HCT116 (cell line): ENCODE measurements at regions not wholly inside any gene's neighbourhood (a gene's known extent, or its start where the extent isn't known, plus 50 kb on each side); places are given as distances from the start of the nearest gene placed in this dataset.
"Not testable (repeated sequence)": the region's sequence is repeated elsewhere in the genome, so short reads cannot be mapped to it uniquely, and the experiment has no call there.

ENCODE experiments used
- ATAC-seq: fragments of 200-7000 bp; cut with Tn5 transposase; 2 replicates; pipeline ENCODE4 v1.9.1; 2020; ENCODE audit warnings: mild to moderate bottlenecking, moderate library complexity
- BruUV-seq: library from RNA; stranded (reverse); fragments of 400-500 nt; replicated peaks from 2 replicates; lab custom pipeline; 2021; lab: Mats Ljungman, UMichigan
- CTCF ChIA-PET: fragments of 300-600 bp; sonication (Branson Sonifier 250); formaldehyde crosslinking; loops from one replicate; lab custom pipeline; 2021; ENCODE audit warnings: antibody characterized with exemption; lab: Charles Lee
- POLR2A ChIA-PET: fragments of 300-600, 350-600 bp; sonication (Branson Sonifier 250); formaldehyde crosslinking; loops from one replicate; lab custom pipeline; 2021; ENCODE audit warnings: antibody characterized with exemption; lab: Charles Lee
- RAD21 ChIA-PET, 2 experiments: fragments of 300-600 bp; sonication (Branson Sonifier 250); formaldehyde crosslinking; loops; one replicate each; lab custom pipeline; 2023; ENCODE audit warnings: low total read pairs in 2 of 2; ENCODE audit not compliant: uncharacterized antibody in 2 of 2, unreplicated experiment in 2 of 2, low non-redundant PET in 1 of 2; lab: Charles Lee
- DNase-seq: peaks from one replicate; pipeline ENCODE4 v3.0.0-alpha.2; 2010; ENCODE audit warnings: low read depth, low spot score
- H2AFZ ChIP-seq: fragments of 200-600 bp; shearing (Covaris generic), sonication (generic); 2 replicates; pipeline ENCODE4 v1.6.1; 2017; ENCODE audit warnings: low read depth, mixed run types, mixed read lengths, antibody characterized with exemption, low read length; ENCODE audit not compliant: poor library complexity, severe bottlenecking
- H3K27ac ChIP-seq: 2 replicates; pipeline ENCODE4 v1.5.1; 2012; ENCODE audit warnings: low read depth, low read length
- H3K27me3 ChIP-seq: fragments of 200-600 bp; sonication (generic); 2 replicates; pipeline ENCODE4 v1.6.1; 2016; ENCODE audit warnings: mixed run types, low read length, mixed read lengths; ENCODE audit not compliant: insufficient read depth
- H3K36me3 ChIP-seq, 2 experiments: fragments of 200-500 bp in 1 of 2; fragments of 200-600 bp in 1 of 2; sonication (Bioruptor generic) in 1 of 2; sonication (generic) in 1 of 2; 2 replicates each; pipeline versions ENCODE4 v1.5.1 to v1.6.1; 2014 to 2016; ENCODE audit warnings: low read length in 2 of 2, inconsistent platforms in 1 of 2, mixed read lengths in 1 of 2, mixed run types in 1 of 2; ENCODE audit not compliant: insufficient read depth in 2 of 2, control insufficient read depth in 1 of 2
- H3K4me1 ChIP-seq, 2 experiments: fragments of 200-600 bp in 1 of 2; sonication (generic) in 1 of 2; 2 replicates each; pipeline versions ENCODE4 v1.5.1 to v1.6.1; 2012 to 2017; ENCODE audit warnings: low read length in 2 of 2, inconsistent platforms in 1 of 2, mild to moderate bottlenecking in 1 of 2, mixed read lengths in 1 of 2, mixed run types in 1 of 2, moderate library complexity in 1 of 2; ENCODE audit not compliant: insufficient read depth in 2 of 2, control insufficient read depth in 1 of 2
- H3K4me2 ChIP-seq: fragments of 200-600 bp; sonication (generic); 2 replicates; pipeline ENCODE4 v1.6.1; 2017; ENCODE audit warnings: mixed run types, low read length, mixed read lengths
- H3K4me3 ChIP-seq, 2 experiments: fragments of 200-600 bp in 1 of 2; sonication (generic) in 1 of 2; replicated peaks in 1 of 2; 2 replicates each; pipeline ENCODE4 v1.5.1; 2011 to 2016; ENCODE audit warnings: low read length in 2 of 2, control low read depth in 1 of 2, low read depth in 1 of 2, mild to moderate bottlenecking in 1 of 2, mixed read lengths in 1 of 2, mixed run types in 1 of 2
- H3K79me2 ChIP-seq: fragments of 200-600 bp; sonication (generic); 2 replicates; pipeline ENCODE4 v1.6.1; 2017; ENCODE audit warnings: mild to moderate bottlenecking, mixed run types, low read length, moderate library complexity, mixed read lengths; ENCODE audit not compliant: insufficient read depth
- H3K9ac ChIP-seq: fragments of 200-600 bp; sonication (generic); 2 replicates; pipeline ENCODE4 v1.6.1; 2016; ENCODE audit warnings: low read length, mixed read lengths
- H3K9me2 ChIP-seq: fragments of 200-600 bp; sonication (generic), shearing (Covaris generic); 2 replicates; pipeline ENCODE4 v1.6.1; 2017; ENCODE audit warnings: mixed run types, mild to moderate bottlenecking, moderate library complexity; ENCODE audit not compliant: insufficient read depth
- H3K9me3 ChIP-seq, 2 experiments: fragments of 200-500 bp in 1 of 2; fragments of 200-600 bp in 1 of 2; sonication (Bioruptor generic) in 1 of 2; sonication (generic) in 1 of 2; 2 replicates each; pipeline ENCODE4 v1.6.1; 2014 to 2017; ENCODE audit warnings: low read length in 2 of 2, mixed read lengths in 2 of 2, inconsistent platforms in 1 of 2, low read depth in 1 of 2, mild to moderate bottlenecking in 1 of 2, mixed run types in 1 of 2, moderate library complexity in 1 of 2; ENCODE audit not compliant: control insufficient read depth in 1 of 2, insufficient read depth in 1 of 2
- H4K20me1 ChIP-seq: fragments of 200-600 bp; sonication (generic), shearing (Covaris generic); 2 replicates; pipeline ENCODE4 v1.6.1; 2017; ENCODE audit warnings: mixed run types, mild to moderate bottlenecking, moderate library complexity; ENCODE audit not compliant: insufficient read depth
- CBX3 ChIP-seq: IDR thresholded peaks from 2 replicates; pipeline ENCODE4 v1.6.1; 2012; ENCODE audit warnings: low read depth
- EGR1 ChIP-seq: IDR thresholded peaks from 2 replicates; pipeline ENCODE4 v1.6.1; 2012; ENCODE audit warnings: low read depth
- ELF1 ChIP-seq: IDR thresholded peaks from 2 replicates; pipeline ENCODE4 v1.6.1; 2012; ENCODE audit warnings: low read depth, borderline replicate concordance
- EZH2 ChIP-seq: fragments of 200-600 bp; sonication (generic); IDR thresholded peaks from 2 replicates; pipeline ENCODE4 v1.6.1; 2017; ENCODE audit warnings: antibody characterized with exemption, mixed run types
- EZH2phosphoT487 ChIP-seq: fragments of 200-600 bp; IDR thresholded peaks from 2 replicates; pipeline ENCODE4 v1.6.1; 2018; ENCODE audit warnings: antibody characterized with exemption, borderline replicate concordance
- FOSL1 ChIP-seq: IDR thresholded peaks from 2 replicates; pipeline ENCODE4 v1.6.1; 2012; ENCODE audit warnings: low read depth
- JUND ChIP-seq: IDR thresholded peaks from 2 replicates; pipeline ENCODE4 v1.6.1; 2012
- POLR2A ChIP-seq: IDR thresholded peaks from 2 replicates; pipeline ENCODE4 v1.7.0; 2011; ENCODE audit warnings: borderline replicate concordance; ENCODE audit not compliant: insufficient read depth, insufficient read length; ENCODE audit errors: extremely low read depth
- POLR2AphosphoS5 ChIP-seq: IDR thresholded peaks from 2 replicates; pipeline ENCODE4 v1.6.1; 2011; ENCODE audit warnings: mild to moderate bottlenecking, low read depth, low read length, moderate library complexity
- RAD21 ChIP-seq: IDR thresholded peaks from 2 replicates; pipeline ENCODE4 v1.6.1; 2012; ENCODE audit warnings: low read depth, mild to moderate bottlenecking
- SIN3A ChIP-seq: IDR thresholded peaks from 2 replicates; pipeline ENCODE4 v1.6.1; 2012; ENCODE audit warnings: low read depth
- SRF ChIP-seq: IDR thresholded peaks from 2 replicates; pipeline ENCODE4 v1.6.1; 2012; ENCODE audit warnings: low read depth
- TCF7L2 ChIP-seq: IDR thresholded peaks from 2 replicates; pipeline ENCODE4 v1.7.0; 2011; ENCODE audit warnings: borderline replicate concordance, inconsistent platforms; ENCODE audit not compliant: insufficient read depth, insufficient read length; ENCODE audit errors: extremely low read depth
- YY1 ChIP-seq: IDR thresholded peaks from 2 replicates; pipeline ENCODE4 v1.6.1; 2011; ENCODE audit warnings: low read length, low read depth, moderate library complexity, mild to moderate bottlenecking; ENCODE audit not compliant: insufficient replicate concordance; ENCODE audit errors: extremely low read depth
- ZFX ChIP-seq: fragments of 450-650 bp; IDR thresholded peaks from 2 replicates; pipeline ENCODE4 v1.6.1; 2017
- intact Hi-C: fragments of 100-400 bp; cut with micrococcal nuclease; formaldehyde crosslinking; loops from 2 replicates; pipeline ENCODE4 v1.10.0; 2022
- TF ChIP-seq, protein P1 (sequence below): IDR thresholded peaks from 2 replicates; pipeline ENCODE4 v1.6.1; 2012
- TF ChIP-seq, protein P2 (sequence below): IDR thresholded peaks from 2 replicates; pipeline ENCODE4 v1.6.1; 2012

DNA sequence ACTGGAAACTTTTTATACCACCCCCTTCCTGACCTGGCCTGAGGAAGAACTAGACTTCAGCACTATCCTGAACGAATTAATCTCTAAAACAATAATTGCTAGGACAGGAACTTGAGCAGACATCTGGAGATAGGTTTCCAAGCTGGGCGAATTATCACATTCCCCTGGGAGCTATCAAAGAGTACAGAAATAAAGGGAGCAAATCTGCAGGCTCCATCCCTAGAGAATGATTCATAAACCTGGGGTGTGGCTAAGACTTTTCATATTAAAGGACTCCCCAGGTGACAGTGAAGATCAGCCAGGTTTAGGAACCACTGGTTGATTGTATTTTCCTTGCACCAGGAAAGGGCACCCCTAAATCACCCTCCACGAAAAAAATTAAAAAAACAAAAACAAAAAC lies 105.6 kb upstream of the NOL4 start:
- no peak overlapping the region for H3K27ac ChIP-seq
- CTCF ChIA-PET = no interaction called here

DNA sequence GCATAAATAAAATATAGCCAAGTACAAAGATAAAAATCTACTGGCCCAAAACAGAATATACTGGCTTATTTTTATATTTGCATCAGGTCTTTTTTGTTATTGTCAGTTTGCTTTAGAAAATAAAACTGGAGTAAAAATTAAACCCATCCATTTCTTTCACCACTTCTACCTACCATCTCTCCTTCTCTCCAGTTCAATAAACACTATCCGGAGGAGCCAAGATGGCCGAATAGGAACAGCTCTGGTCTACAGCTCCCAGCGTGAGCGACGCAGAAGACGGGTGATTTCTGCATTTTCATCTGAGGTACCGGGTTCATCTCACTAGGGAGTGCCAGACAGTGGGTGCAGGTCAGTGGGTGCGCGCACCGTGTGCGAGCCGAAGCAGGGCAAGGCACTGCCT lies 106.2 kb upstream of the NOL4 start:
- H3K4me1 ChIP-seq, intact Hi-C loops, H3K9me2 ChIP-seq, BruUV-seq, CTCF ChIA-PET, H3K4me3 ChIP-seq, H3K9me3 ChIP-seq, H3K4me2 ChIP-seq, RAD21 ChIA-PET, DNase-seq, H3K27ac ChIP-seq, H3K36me3 ChIP-seq, H4K20me1 ChIP-seq, H3K27me3 ChIP-seq, ATAC-seq, H3K79me2 ChIP-seq, H3K9ac ChIP-seq, POLR2A ChIA-PET, H2AFZ ChIP-seq: not testable (repeated sequence)

More for the DNA sequence above, 105.6 kb upstream of the NOL4 start:
- Histone ChIP-seq H2AFZ (no peak overlapping the region), H3K27me3 (no peaks in the 10 kb centered on the region), H3K4me3 (no peak overlapping the region), H3K9me3 (no peaks in the 10 kb centered on the region; a peak in 1 of 4 replicates), H3K9me2 (no peaks in the 10 kb centered on the region), H3K9ac (no peak overlapping the region), H3K79me2 (no peaks in the 10 kb centered on the region), H3K4me1 (no peaks in the 10 kb centered on the region), H4K20me1 (no peaks in the 10 kb centered on the region), H3K4me2 (no peak overlapping the region), H3K36me3 (no peaks in the 10 kb centered on the region)
- DNase-seq (no peak), ATAC-seq (no peak)
- TF ChIP-seq FOSL1 (no peak), TCF7L2 (no peak), YY1 (no peak), JUND (no peak), POLR2A (no peak), ZFX (no peak), SIN3A (no peak), CBX3 (no peak), EZH2phosphoT487 (no peak), RAD21 (no peak), ELF1 (no peak), EGR1 (no peak), SRF (no peak), POLR2AphosphoS5 (no peak), EZH2 (no peak)
- TF ChIP-seq, protein P1, sequence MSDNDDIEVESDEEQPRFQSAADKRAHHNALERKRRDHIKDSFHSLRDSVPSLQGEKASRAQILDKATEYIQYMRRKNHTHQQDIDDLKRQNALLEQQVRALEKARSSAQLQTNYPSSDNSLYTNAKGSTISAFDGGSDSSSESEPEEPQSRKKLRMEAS = no peak
- TF ChIP-seq, protein P2, sequence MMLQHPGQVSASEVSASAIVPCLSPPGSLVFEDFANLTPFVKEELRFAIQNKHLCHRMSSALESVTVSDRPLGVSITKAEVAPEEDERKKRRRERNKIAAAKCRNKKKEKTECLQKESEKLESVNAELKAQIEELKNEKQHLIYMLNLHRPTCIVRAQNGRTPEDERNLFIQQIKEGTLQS = no peak
- ChIA-PET RAD21 (no interaction called here), POLR2A (no interaction called here)
- no TSS peak for BruUV-seq
- intact Hi-C loops = no loop called here

DNA sequence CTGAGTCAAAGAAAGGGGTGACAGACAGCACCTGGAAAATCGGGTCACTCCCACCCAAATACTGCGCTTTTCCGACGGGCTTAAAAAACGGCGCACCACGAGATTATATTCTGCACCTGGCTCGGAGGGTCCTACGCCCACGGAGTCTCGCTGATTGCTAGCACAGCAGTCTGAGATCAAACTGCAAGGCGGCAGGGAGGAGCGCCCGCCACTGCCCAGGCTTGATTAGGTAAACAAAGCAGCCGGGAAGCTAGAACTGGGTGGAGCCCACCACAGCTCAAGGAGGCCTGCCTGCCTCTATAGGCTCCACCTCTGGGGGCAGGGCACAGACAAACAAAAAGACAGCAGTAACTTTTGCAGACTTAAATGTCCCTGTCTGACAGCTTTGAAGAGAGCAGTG lies 106.6 kb upstream of the NOL4 start:
- H3K4me3 ChIP-seq, CTCF ChIA-PET, H3K9ac ChIP-seq, H3K36me3 ChIP-seq, H3K27me3 ChIP-seq, H3K79me2 ChIP-seq, H3K27ac ChIP-seq, POLR2A ChIA-PET, H3K4me1 ChIP-seq, H3K9me3 ChIP-seq, RAD21 ChIA-PET, H3K4me2 ChIP-seq, intact Hi-C loops, H4K20me1 ChIP-seq, H2AFZ ChIP-seq, BruUV-seq, DNase-seq, ATAC-seq, H3K9me2 ChIP-seq: not testable (repeated sequence)
